Right lobe of liver (tissue), 6 donors: ENCODE measurements at regions not wholly inside any gene's neighbourhood (a gene's known extent, or its start where the extent isn't known, plus 50 kb on each side); places are given as distances from the start of the nearest gene placed in this dataset.

Experiments used
- ATAC-seq, 4 donors: fragments of 200-7000 bp; cut with Tn5 transposase; one replicate each; pipeline ENCODE4 v1.9.1; 2020; ENCODE audit warnings: mild to moderate bottlenecking in 4 of 4, moderate library complexity in 4 of 4
- DNase-seq, 3 donors: peaks; one replicate each; pipeline ENCODE4 v3.0.0-alpha.2; 2020
- H3K27ac ChIP-seq, 3 donors: fragments of 200-600 bp; one replicate each; pipeline ENCODE4 v1.8.0; 2022
- H3K27me3 ChIP-seq, 2 donors: fragments of 200-600 bp; one replicate each; pipeline ENCODE4 v1.8.0; 2022
- H3K36me3 ChIP-seq, 4 donors: fragments of 200-600 bp; sonication (generic) in 1 of 4; one replicate each; pipeline versions ENCODE4 v1.5.1 to v1.8.0; 2017 to 2022; ENCODE audit warnings: control low read depth in 1 of 4
- H3K4me1 ChIP-seq, 4 donors: fragments of 200-600 bp; sonication (generic) in 1 of 4; one replicate each; pipeline versions ENCODE4 v1.5.1 to v1.8.0; 2017 to 2022; ENCODE audit warnings: control low read depth in 1 of 4
- H3K4me3 ChIP-seq, 3 donors: fragments of 200-600 bp; one replicate each; pipeline ENCODE4 v1.8.0; 2022
- H3K9me3 ChIP-seq, 4 donors: fragments of 200-600 bp; sonication (generic) in 1 of 4; one replicate each; pipeline versions ENCODE4 v1.5.1 to v1.8.0; 2017 to 2022; ENCODE audit warnings: control low read depth in 1 of 4
- CTCF ChIP-seq, 4 donors: fragments of 200-600 bp in 3 of 4; fragments of 450-650 bp in 1 of 4; IDR thresholded peaks; one replicate each; pipeline versions ENCODE4 v1.5.1 to v1.8.0; 2016 to 2022; ENCODE audit warnings: antibody characterized with exemption in 4 of 4, mild to moderate bottlenecking in 2 of 4
- POLR2A ChIP-seq: fragments of 450-650 bp; IDR thresholded peaks from one replicate; pipeline ENCODE4 v1.6.1; 2017; ENCODE audit warnings: antibody characterized with exemption, mild to moderate bottlenecking
- WGBS: methylation state at CpG from one replicate; pipeline ENCODE4 v1.1.6; 2018; ENCODE audit warnings: low coverage, low lambda C conversion rate; ENCODE audit not compliant: insufficient coverage; ENCODE audit errors: missing lambda C conversion rate; 5-methylcytosine and 5-hydroxymethylcytosine counted together
- intact Hi-C, 2 donors: fragments of 100-400 bp; cut with DNase I; formaldehyde crosslinking; loops; one replicate each; pipeline versions ENCODE4 v1.11.2 to v1.14.1; 2022
- donor health status: DM: no; HTN: yes; CAD: no.
- donor health status: DM: no; HTN: no; CAD: no.
- donor health status: DM: no; HTN: no; CAD: no.
- donor health status: DM: no; HTN: yes; CAD: no.
- donor health status: DM: no; HTN: yes; CAD: no.

GRCh38 chr4:4779054-4779453, 80.4 kb upstream of the MSX1 start:
- DNase-seq (no peak), ATAC-seq (no peak)
- WGBS: 81% methylated on average over 2 of the region's 2 CpGs
- Histone ChIP-seq H3K36me3 (no peaks in the 10 kb centered on the region), H3K4me1 (no peaks in the 10 kb centered on the region), H3K27ac (no peak overlapping the region), H3K4me3 (no peak overlapping the region), H3K27me3 (no peaks in the 10 kb centered on the region), H3K9me3 (peaks cover 0 to 3% (median 0%) of the 10 kb centered on the region in 4 donors)
- intact Hi-C loops: no loop called here
- TF ChIP-seq CTCF (IDR thresholded peaks at IDR 0.05) (no peak), POLR2A (no peak)

GRCh38 chr4:4778554-4778953, 80.9 kb upstream of the MSX1 start:
- Histone ChIP-seq H3K4me3 (no peak overlapping the region), H3K4me1 (no peaks in the 10 kb centered on the region), H3K9me3 (peaks cover 0 to 3% (median 0%) of the 10 kb centered on the region in 4 donors), H3K36me3 (no peaks in the 10 kb centered on the region), H3K27me3 (no peaks in the 10 kb centered on the region), H3K27ac (no peak overlapping the region)
- TF ChIP-seq CTCF (IDR thresholded peaks at IDR 0.05) (no peak), POLR2A (no peak)
- DNase-seq (no peak), ATAC-seq (no peak)
- intact Hi-C loops: no loop called here
- 40% methylated on average over 1 of the region's 4 CpGs for WGBS

GRCh38 chr4:4776934-4777333, 82.5 kb upstream of the MSX1 start:
- no CpG with 5 or more reads among the region's 7 CpGs for whole genome bisulfite sequencing
- no peaks in the 10 kb centered on the region for H3K4me1 ChIP-seq
- TF ChIP-seq POLR2A (no peak), CTCF (IDR thresholded peaks at IDR 0.05) (no peak)
- no peak overlapping the region for H3K4me3 ChIP-seq
- H3K9me3 ChIP-seq: peaks cover 0 to 3% (median 0%) of the 10 kb centered on the region in 4 donors
- intact Hi-C loops: no loop called here
- DNase-seq (no peak), ATAC-seq (no peak)
- H3K27ac ChIP-seq: no peak overlapping the region
- no peaks in the 10 kb centered on the region for H3K36me3 ChIP-seq
- no peaks in the 10 kb centered on the region for H3K27me3 ChIP-seq

GRCh38 chr4:4776335-4776734, 83.1 kb upstream of the MSX1 start:
- peaks cover 0 to 1% (median 0%) of the 10 kb centered on the region in 4 donors for H3K9me3 ChIP-seq
- intact Hi-C loops: no loop called here
- no peak overlapping the region for H3K4me3 ChIP-seq
- ATAC-seq (no peak), DNase-seq (no peak)
- no peaks in the 10 kb centered on the region for H3K36me3 ChIP-seq
- no peaks in the 10 kb centered on the region for H3K4me1 ChIP-seq
- TF ChIP-seq POLR2A (no peak), CTCF (IDR thresholded peaks at IDR 0.05) (no peak)
- 72% methylated on average over 8 of the region's 9 CpGs for WGBS
- H3K27ac ChIP-seq: no peak overlapping the region
- H3K27me3 ChIP-seq: no peaks in the 10 kb centered on the region

- H3K4me3 ChIP-seq: no peak overlapping the region
- intact Hi-C loops: no loop called here
- H3K9me3 ChIP-seq: no peaks in the 10 kb centered on the region
- H3K36me3 ChIP-seq: no peaks in the 10 kb centered on the region
- 67% methylated on average over 8 of the region's 10 CpGs for WGBS
- H3K27ac ChIP-seq: no peak overlapping the region
- no peaks in the 10 kb centered on the region for H3K27me3 ChIP-seq
- H3K4me1 ChIP-seq: no peaks in the 10 kb centered on the region
- TF ChIP-seq POLR2A (no peak), CTCF (IDR thresholded peaks at IDR 0.05) (no peak)
- DNase-seq: no peak
- no peak for ATAC-seq
These were observed 83.9 kb upstream of the MSX1 start for GRCh38 chr4:4775493-4776004.
